Fibroblast of lung (primary cell): ENCODE measurements at regions not wholly inside any gene's neighbourhood (a gene's known extent, or its start where the extent isn't known, plus 50 kb on each side); places are given as distances from the start of the nearest gene placed in this dataset.
A peak's percentile ranks its signal among the peaks of the same experiment; 100 is the strongest.
"Not testable (repeated sequence)": the region's sequence is repeated elsewhere in the genome, so short reads cannot be mapped to it uniquely, and the experiment has no call there.

Source experiments
- DNase-seq, 2 donors: peaks; one replicate each; pipeline versions ENCODE4 v3.0.0 to v3.0.0-alpha.2; 2010; ENCODE audit warnings: low read depth in 2 of 2
- H2AFZ ChIP-seq: 2 replicates; pipeline ENCODE4 v1.5.1; 2012; ENCODE audit warnings: low read length, control low read depth, inconsistent platforms
- H3K27ac ChIP-seq: 2 replicates; pipeline ENCODE4 v1.5.1; 2011; ENCODE audit warnings: low read length, control low read depth; ENCODE audit not compliant: insufficient read depth
- H3K27me3 ChIP-seq: 2 replicates; pipeline ENCODE4 v1.5.1; 2011; ENCODE audit warnings: mild to moderate bottlenecking, low read length; ENCODE audit not compliant: control insufficient read depth, insufficient read depth
- H3K36me3 ChIP-seq: 2 replicates; pipeline ENCODE4 v1.5.1; 2011; ENCODE audit warnings: low read length; ENCODE audit not compliant: control insufficient read depth, insufficient read depth
- H3K4me1 ChIP-seq: 2 replicates; pipeline ENCODE4 v1.5.1; 2011; ENCODE audit warnings: low read length; ENCODE audit not compliant: control insufficient read depth, insufficient read depth; ENCODE audit errors: extremely low read depth
- H3K4me2 ChIP-seq: 2 replicates; pipeline ENCODE4 v1.5.1; 2011; ENCODE audit warnings: low read length, control low read depth; ENCODE audit not compliant: insufficient read depth; ENCODE audit errors: extremely low read depth
- H3K4me3 ChIP-seq, 4 experiments: fragments of 200-600 bp in 1 of 4; sonication (generic) in 1 of 4; replicated peaks in 1 of 4; 2 replicates each; pipeline ENCODE4 v1.5.1; 2011 to 2016; ENCODE audit warnings: low read length in 4 of 4, low read depth in 3 of 4, mild to moderate bottlenecking in 3 of 4, control low read depth in 2 of 4, inconsistent platforms in 1 of 4, mixed read lengths in 1 of 4; ENCODE audit not compliant: insufficient read depth in 1 of 4; ENCODE audit errors: control extremely low read depth in 1 of 4
- H3K79me2 ChIP-seq: 2 replicates; pipeline ENCODE4 v1.5.1; 2012; ENCODE audit warnings: mild to moderate bottlenecking, low read length, inconsistent platforms; ENCODE audit not compliant: control insufficient read depth, insufficient read depth
- H3K9ac ChIP-seq: 2 replicates; pipeline ENCODE4 v1.5.1; 2011; ENCODE audit warnings: mild to moderate bottlenecking, low read length, control low read depth; ENCODE audit not compliant: insufficient read depth
- H3K9me3 ChIP-seq: 2 replicates; pipeline ENCODE4 v1.5.1; 2012; ENCODE audit warnings: low read depth, low read length; ENCODE audit not compliant: control insufficient read depth, insufficient read depth
- H4K20me1 ChIP-seq: 2 replicates; pipeline ENCODE4 v1.5.1; 2011; ENCODE audit warnings: low read length; ENCODE audit not compliant: control insufficient read depth, insufficient read depth; ENCODE audit errors: extremely low read depth
- EZH2 ChIP-seq: IDR thresholded peaks from 2 replicates; pipeline ENCODE4 v1.5.1; 2012; ENCODE audit warnings: low read length, control low read depth, mild to moderate bottlenecking; ENCODE audit errors: missing control alignments
- TF ChIP-seq, protein P1 (sequence below), 2 donors: IDR thresholded peaks in 1 of 2; conservative IDR thresholded peaks in 1 of 2; 1 replicate in 1 of 2; 2 replicates in 1 of 2; pipeline ENCODE4 v1.5.1; 2011 to 2012; ENCODE audit warnings: low read length in 2 of 2, control low read depth in 1 of 2, inconsistent platforms in 1 of 2, low read depth in 1 of 2, mild to moderate bottlenecking in 1 of 2

DNA sequence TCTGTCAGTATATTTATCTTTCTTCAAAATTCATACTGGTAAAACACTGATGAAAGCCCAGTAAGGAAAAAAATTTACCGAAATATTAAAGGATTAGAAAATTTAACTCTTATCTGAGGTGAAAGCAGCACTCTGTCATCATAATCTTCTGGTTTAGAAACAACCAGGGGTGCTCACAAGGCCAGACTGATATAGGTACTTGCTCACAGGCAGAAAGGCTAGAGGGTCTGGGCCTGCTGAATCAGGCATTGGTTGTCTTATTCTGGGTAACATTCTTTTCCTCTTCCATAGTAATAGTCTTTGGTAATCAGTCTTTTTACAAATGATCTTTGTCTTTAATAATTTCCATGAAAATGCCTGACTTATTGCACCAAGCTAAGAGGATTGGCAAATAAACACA is 221.4 kb upstream of the TFPI start:
- Histone ChIP-seq H3K36me3 (no peaks in the 10 kb centered on the region), H3K27me3 (no peaks in the 10 kb centered on the region), H3K9me3 (no peaks in the 10 kb centered on the region), H3K27ac (no peak overlapping the region), H3K4me2 (no peak overlapping the region), H4K20me1 (no peaks in the 10 kb centered on the region), H3K9ac (no peak overlapping the region), H2AFZ (no peak overlapping the region), H3K4me1 (peaks cover 4% of the 10 kb centered on the region), H3K79me2 (no peaks in the 10 kb centered on the region), H3K4me3 (no peak overlapping the region)
- DNase-seq = peak in 1 of 2 donors; percentile 54
- TF ChIP-seq, protein P1, sequence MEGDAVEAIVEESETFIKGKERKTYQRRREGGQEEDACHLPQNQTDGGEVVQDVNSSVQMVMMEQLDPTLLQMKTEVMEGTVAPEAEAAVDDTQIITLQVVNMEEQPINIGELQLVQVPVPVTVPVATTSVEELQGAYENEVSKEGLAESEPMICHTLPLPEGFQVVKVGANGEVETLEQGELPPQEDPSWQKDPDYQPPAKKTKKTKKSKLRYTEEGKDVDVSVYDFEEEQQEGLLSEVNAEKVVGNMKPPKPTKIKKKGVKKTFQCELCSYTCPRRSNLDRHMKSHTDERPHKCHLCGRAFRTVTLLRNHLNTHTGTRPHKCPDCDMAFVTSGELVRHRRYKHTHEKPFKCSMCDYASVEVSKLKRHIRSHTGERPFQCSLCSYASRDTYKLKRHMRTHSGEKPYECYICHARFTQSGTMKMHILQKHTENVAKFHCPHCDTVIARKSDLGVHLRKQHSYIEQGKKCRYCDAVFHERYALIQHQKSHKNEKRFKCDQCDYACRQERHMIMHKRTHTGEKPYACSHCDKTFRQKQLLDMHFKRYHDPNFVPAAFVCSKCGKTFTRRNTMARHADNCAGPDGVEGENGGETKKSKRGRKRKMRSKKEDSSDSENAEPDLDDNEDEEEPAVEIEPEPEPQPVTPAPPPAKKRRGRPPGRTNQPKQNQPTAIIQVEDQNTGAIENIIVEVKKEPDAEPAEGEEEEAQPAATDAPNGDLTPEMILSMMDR (conservative IDR thresholded peaks at IDR 0.05 in 1 of 2, IDR thresholded peaks at IDR 0.05 in 1 of 2; ENCODE audit: low read depth in 1 of 2, low read length in 2 of 2) = no peak
- TF ChIP-seq EZH2 = no peak

DNA sequence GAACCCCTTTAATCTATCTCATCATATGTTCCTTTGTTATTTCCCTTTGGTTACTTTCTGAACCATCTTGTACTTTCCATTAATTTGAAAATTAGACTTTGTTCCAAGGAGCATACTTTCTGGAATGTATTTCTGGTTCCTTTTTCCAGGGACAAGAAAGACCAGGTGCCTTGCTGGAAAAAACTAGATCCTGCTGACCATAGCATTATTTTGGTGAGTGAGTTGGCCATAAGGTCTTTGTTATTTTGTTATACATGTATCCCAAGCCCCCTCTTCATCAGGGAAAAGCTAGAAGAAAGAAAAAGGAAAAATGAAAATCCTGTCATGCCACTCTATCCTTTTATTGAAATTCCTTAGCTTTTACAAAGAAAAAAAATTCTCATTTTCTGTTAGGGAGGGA is 228.1 kb upstream of the TFPI start:
- Histone ChIP-seq H3K4me1 (no peaks in the 10 kb centered on the region), H3K4me3 (no peak overlapping the region), H2AFZ (no peak overlapping the region), H3K27ac (no peak overlapping the region), H3K9me3 (no peaks in the 10 kb centered on the region), H3K4me2 (no peak overlapping the region), H3K36me3 (no peaks in the 10 kb centered on the region), H3K9ac (no peak overlapping the region), H3K27me3 (no peaks in the 10 kb centered on the region), H4K20me1 (no peaks in the 10 kb centered on the region), H3K79me2 (no peaks in the 10 kb centered on the region)
- no peak for DNase-seq
- TF ChIP-seq EZH2 = no peak
- TF ChIP-seq, protein P1 (conservative IDR thresholded peaks at IDR 0.05 in 1 of 2, IDR thresholded peaks at IDR 0.05 in 1 of 2; ENCODE audit: low read depth in 1 of 2, low read length in 2 of 2) = no peak

DNA sequence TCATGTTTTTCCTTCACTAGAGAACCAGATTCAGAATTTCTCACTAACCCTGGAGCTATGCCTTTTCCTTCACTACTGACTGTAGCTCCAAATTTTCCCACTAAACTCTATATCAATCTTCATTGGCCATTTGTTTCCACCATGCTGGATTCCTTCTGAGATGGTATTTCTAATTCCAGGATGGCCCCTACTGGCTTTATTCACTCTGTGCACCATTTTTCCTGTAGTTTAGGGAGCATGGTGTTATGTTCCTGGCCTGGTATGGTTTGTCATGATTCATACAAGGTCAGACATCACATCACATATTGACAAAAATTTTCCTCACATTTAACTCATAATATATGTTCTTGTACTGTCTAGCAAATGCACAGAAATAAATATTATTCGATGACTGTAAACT is 229.2 kb upstream of the TFPI start:
- H3K4me2 ChIP-seq = no peak overlapping the region
- H3K4me3 ChIP-seq = no peak overlapping the region
- no peak overlapping the region for H3K9ac ChIP-seq
- no peaks in the 10 kb centered on the region for H3K4me1 ChIP-seq
- H4K20me1 ChIP-seq = no peaks in the 10 kb centered on the region
- DNase-seq = peak in 1 of 2 donors; percentile 3
- H3K27ac ChIP-seq = no peak overlapping the region
- no peaks in the 10 kb centered on the region for H3K9me3 ChIP-seq
- no peak overlapping the region for H2AFZ ChIP-seq
- no peaks in the 10 kb centered on the region for H3K79me2 ChIP-seq
- no peaks in the 10 kb centered on the region for H3K36me3 ChIP-seq
- no peaks in the 10 kb centered on the region for H3K27me3 ChIP-seq
- TF ChIP-seq EZH2 = no peak
- TF ChIP-seq, protein P1 (conservative IDR thresholded peaks at IDR 0.05 in 1 of 2, IDR thresholded peaks at IDR 0.05 in 1 of 2; ENCODE audit: low read depth in 1 of 2, low read length in 2 of 2) = no peak

DNA sequence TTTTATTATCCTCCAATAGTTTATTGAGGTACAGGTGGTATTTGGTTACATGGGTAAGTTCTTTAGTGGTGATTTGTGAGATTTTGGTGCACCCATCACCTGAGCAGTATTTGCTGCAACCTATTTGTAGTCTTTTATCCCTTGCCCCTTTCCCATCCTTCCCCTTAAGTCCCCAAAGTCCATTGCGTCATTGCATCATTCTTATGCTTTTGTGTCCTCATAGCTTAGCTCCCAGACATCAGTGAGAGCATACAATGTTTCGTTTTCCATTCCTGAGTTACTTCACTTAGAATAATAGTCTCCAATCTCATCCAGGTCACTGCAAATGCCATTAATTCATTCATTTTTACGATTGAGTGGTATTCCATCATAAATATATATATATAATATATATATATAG is 229.9 kb upstream of the TFPI start:
- not testable (repeated sequence) for H3K36me3 ChIP-seq, H3K27me3 ChIP-seq, H3K4me3 ChIP-seq, H3K27ac ChIP-seq, H4K20me1 ChIP-seq, H3K4me1 ChIP-seq, H3K9ac ChIP-seq, H2AFZ ChIP-seq, H3K79me2 ChIP-seq, H3K4me2 ChIP-seq, H3K9me3 ChIP-seq, DNase-seq
